Right lobe of liver (tissue), 4 donors: ENCODE measurements at regions not wholly inside any gene's neighbourhood (a gene's known extent, or its start where the extent isn't known, plus 50 kb on each side); places are given as distances from the start of the nearest gene placed in this dataset.

Experiments used
- POLR2A ChIP-seq: fragments of 450-650 bp; IDR thresholded peaks from one replicate; pipeline ENCODE4 v1.6.1; 2017; ENCODE audit warnings: antibody characterized with exemption, mild to moderate bottlenecking
- TF ChIP-seq, protein P1 (sequence below), 4 donors: fragments of 200-600 bp in 3 of 4; fragments of 450-650 bp in 1 of 4; IDR thresholded peaks; one replicate each; pipeline versions ENCODE4 v1.5.1 to v1.8.0; 2016 to 2022; ENCODE audit warnings: antibody characterized with exemption in 4 of 4, mild to moderate bottlenecking in 2 of 4
- donor health status: DM: no; HTN: no; CAD: no.
- donor health status: DM: no; HTN: no; CAD: no.
- donor health status: DM: no; HTN: yes; CAD: no.

DNA sequence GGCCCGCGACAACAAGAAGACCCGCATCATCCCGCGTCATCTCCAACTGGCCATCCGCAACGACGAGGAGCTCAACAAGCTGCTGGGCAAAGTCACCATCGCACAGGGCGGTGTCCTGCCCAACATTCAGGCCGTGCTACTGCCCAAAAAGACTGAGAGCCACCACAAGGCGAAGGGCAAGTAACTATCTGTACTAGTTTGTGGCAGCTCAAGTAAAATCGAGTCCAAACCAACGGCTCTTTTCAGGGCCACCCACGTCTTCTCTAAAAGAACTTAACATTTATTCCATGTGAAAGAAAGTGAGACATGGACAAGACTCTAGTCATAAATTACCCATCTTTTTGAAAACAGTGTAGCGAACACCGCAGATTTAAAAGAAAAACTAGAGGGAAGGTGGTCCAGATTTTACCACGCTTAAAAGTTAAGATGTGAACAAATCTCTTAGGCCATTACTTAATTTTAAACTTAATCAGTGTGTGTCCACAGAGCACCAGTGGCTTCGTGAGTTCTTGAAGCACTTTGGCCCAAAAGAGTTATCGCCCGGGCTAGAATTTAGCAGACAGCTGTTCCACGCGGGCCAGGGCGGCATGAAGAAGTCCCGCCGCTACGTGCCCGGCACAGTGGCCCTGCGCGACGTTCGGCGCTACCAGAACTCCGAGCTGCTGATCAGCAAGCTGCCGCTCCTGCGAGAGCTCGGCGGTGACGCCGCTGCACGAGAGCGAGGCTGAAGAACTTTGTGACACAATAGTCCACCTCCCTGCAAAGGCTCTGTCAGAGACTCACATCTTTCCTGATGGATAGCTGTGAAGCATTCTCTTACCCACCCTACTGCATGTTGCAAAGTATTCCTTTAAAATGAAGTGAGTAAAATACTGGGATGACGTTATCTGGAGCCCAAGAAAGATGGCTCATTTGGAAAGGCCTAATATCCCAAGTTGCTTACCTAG is 113.9 kb upstream of the PRSS16 start:
- TF ChIP-seq, protein P1, sequence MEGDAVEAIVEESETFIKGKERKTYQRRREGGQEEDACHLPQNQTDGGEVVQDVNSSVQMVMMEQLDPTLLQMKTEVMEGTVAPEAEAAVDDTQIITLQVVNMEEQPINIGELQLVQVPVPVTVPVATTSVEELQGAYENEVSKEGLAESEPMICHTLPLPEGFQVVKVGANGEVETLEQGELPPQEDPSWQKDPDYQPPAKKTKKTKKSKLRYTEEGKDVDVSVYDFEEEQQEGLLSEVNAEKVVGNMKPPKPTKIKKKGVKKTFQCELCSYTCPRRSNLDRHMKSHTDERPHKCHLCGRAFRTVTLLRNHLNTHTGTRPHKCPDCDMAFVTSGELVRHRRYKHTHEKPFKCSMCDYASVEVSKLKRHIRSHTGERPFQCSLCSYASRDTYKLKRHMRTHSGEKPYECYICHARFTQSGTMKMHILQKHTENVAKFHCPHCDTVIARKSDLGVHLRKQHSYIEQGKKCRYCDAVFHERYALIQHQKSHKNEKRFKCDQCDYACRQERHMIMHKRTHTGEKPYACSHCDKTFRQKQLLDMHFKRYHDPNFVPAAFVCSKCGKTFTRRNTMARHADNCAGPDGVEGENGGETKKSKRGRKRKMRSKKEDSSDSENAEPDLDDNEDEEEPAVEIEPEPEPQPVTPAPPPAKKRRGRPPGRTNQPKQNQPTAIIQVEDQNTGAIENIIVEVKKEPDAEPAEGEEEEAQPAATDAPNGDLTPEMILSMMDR (IDR thresholded peaks at IDR 0.05): no peak
- TF ChIP-seq POLR2A: peak; percentile 11
